Chondrocyte (in vitro differentiated cells): ENCODE measurements at regions not wholly inside any gene's neighbourhood (a gene's known extent, or its start where the extent isn't known, plus 50 kb on each side); places are given as distances from the start of the nearest gene placed in this dataset.

ENCODE experiments used
- DNase-seq: peaks from one replicate; pipeline ENCODE4 v3.0.0; 2021; ENCODE audit warnings: mixed read lengths, low spot score
- H3K27ac Mint-ChIP-seq: one replicate; pipeline ENCODE4 v1.8.0; 2021; ENCODE audit warnings: mild to moderate bottlenecking, moderate library complexity, mixed read lengths; ENCODE audit not compliant: unreplicated experiment
- H3K27me3 Mint-ChIP-seq: 2 replicates; pipeline ENCODE4 v1.8.0; 2021; ENCODE audit warnings: low read depth, mixed read lengths
- H3K36me3 Mint-ChIP-seq: 2 replicates; pipeline ENCODE4 v1.8.0; 2021; ENCODE audit warnings: low read depth, mixed read lengths
- H3K4me1 Mint-ChIP-seq: 2 replicates; pipeline ENCODE4 v1.8.0; 2021; ENCODE audit warnings: low read depth, mild to moderate bottlenecking, mixed read lengths
- H3K4me3 Mint-ChIP-seq: one replicate; pipeline ENCODE4 v1.8.0; 2021; ENCODE audit warnings: mild to moderate bottlenecking, moderate library complexity, mixed read lengths; ENCODE audit not compliant: unreplicated experiment
- H3K9me3 Mint-ChIP-seq: 2 replicates; pipeline ENCODE4 v1.8.0; 2021; ENCODE audit warnings: low read depth, mixed read lengths
- CTCF ChIP-seq: fragments of 200-600 bp; sonication (generic); IDR thresholded peaks from 2 replicates; pipeline ENCODE4 v1.5.0; 2021; ENCODE audit warnings: antibody characterized with exemption, mild to moderate bottlenecking, moderate library complexity

DNA sequence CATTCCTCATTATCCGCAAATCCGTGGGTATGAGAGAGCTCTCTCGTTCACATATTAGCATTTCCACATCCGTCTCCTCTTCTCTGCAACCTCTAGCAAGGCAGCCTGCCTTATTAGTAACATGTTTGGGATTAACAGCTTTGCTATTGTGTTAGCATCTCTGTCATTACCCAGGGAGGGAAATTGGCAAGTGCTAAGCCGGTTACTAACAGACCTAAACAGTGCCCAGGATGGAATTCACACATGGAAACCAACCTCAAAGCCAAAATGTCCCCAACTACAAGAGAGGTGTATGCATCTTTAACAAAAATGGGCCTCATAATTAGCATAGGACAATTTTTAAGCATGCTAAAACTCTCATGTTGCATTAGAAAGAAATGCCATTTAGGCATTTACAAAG is 309.0 kb upstream of the MEIS1 start:
- H3K27ac Mint-ChIP-seq, result no peak overlapping the region
- no peak for TF ChIP-seq CTCF
- DNase-seq, result no peak
- no peaks in the 10 kb centered on the region for H3K4me1 Mint-ChIP-seq
- H3K36me3 Mint-ChIP-seq, result no peaks in the 10 kb centered on the region
- peaks cover 5% of the 10 kb centered on the region for H3K27me3 Mint-ChIP-seq
- no peaks in the 10 kb centered on the region for H3K9me3 Mint-ChIP-seq
- no peak overlapping the region for H3K4me3 Mint-ChIP-seq

GRCh38 chr2:66122516-66122915 is 312.4 kb upstream of the MEIS1 start:
- no peaks in the 10 kb centered on the region for H3K4me1 Mint-ChIP-seq
- TF ChIP-seq CTCF, result no peak
- H3K4me3 Mint-ChIP-seq, result no peak overlapping the region
- no peak for DNase-seq
- H3K36me3 Mint-ChIP-seq, result no peaks in the 10 kb centered on the region
- no peak overlapping the region for H3K27ac Mint-ChIP-seq
- H3K9me3 Mint-ChIP-seq, result peaks cover 5% of the 10 kb centered on the region
- no peaks in the 10 kb centered on the region for H3K27me3 Mint-ChIP-seq

- H3K4me1 Mint-ChIP-seq, result no peaks in the 10 kb centered on the region
- H3K9me3 Mint-ChIP-seq, result peaks cover 5% of the 10 kb centered on the region
- no peaks in the 10 kb centered on the region for H3K27me3 Mint-ChIP-seq
- no peak for DNase-seq
- H3K4me3 Mint-ChIP-seq, result no peak overlapping the region
- no peaks in the 10 kb centered on the region for H3K36me3 Mint-ChIP-seq
- no peak overlapping the region for H3K27ac Mint-ChIP-seq
- TF ChIP-seq CTCF, result no peak
Measured at GRCh38 chr2:66121946-66122345, 313.0 kb upstream of the MEIS1 start.

GRCh38 chr2:66113988-66114625 is 320.8 kb upstream of the MEIS1 start:
- peaks cover 5% of the 10 kb centered on the region for H3K9me3 Mint-ChIP-seq

DNA sequence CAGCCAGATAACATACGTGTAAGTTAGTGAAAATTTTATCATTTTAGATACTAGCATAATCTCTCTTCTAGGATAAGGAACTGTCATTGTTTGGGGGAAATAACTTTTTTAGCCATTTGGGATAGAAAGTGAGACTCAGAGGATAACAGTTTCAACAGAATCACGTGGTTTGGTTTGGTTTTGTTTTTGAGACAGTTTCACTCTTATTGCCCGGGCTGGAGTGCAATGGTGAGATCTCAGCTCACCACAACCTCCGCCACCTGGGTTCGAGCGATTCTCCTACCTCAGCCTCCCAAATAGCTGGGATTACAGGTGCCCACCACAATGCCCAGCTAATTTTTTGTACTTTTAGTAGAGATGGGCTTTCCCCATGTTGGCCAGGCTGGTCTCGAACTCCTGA is 323.2 kb upstream of the MEIS1 start:
- DNase-seq, result no peak
- Mint-ChIP-seq H3K36me3 (no peaks in the 10 kb centered on the region), H3K4me1 (no peaks in the 10 kb centered on the region), H3K27me3 (peaks cover 1% of the 10 kb centered on the region), H3K9me3 (no peaks in the 10 kb centered on the region), H3K27ac (no peak overlapping the region), H3K4me3 (no peak overlapping the region)
- no peak for TF ChIP-seq CTCF

More at GRCh38 chr2:66113988-66114625, 320.8 kb upstream of the MEIS1 start:
- H3K4me1 Mint-ChIP-seq, result no peaks in the 10 kb centered on the region
- no peaks in the 10 kb centered on the region for H3K27me3 Mint-ChIP-seq
- no peak for DNase-seq
- TF ChIP-seq CTCF, result no peak
- no peak overlapping the region for H3K4me3 Mint-ChIP-seq
- H3K27ac Mint-ChIP-seq, result no peak overlapping the region
- H3K36me3 Mint-ChIP-seq, result no peaks in the 10 kb centered on the region
